ENCODE measurements at regions not wholly inside any gene's neighbourhood (a gene's known extent, or its start where the extent isn't known, plus 50 kb on each side); places are given as distances from the start of the nearest gene placed in this dataset.

DNA sequence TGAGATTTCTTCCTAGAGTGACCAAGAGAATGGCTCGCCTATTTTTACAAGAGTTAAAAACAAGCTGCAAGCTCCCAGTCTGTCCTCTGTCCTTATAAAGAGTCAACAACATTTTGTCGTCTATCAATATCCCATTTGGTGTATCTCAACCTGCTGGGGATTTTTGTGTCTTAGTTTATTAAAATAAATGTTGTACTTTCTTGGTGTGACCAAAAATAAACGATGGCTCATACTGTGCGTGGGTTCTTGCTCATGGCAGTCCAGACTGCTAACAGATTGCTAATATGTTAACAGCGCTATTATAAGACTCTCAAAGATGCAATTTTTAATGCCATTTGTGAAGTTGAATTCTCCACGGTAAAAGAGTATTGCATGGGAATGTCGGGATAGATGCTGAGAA lies 569.9 kb downstream of the GABRG2 start:
- no peak overlapping the region for H3K4me2 ChIP-seq
- WGBS (ENCODE audit: missing lambda C conversion rate) = 11% methylated on average over 7 of the region's 7 CpGs
- DNase-seq (ENCODE audit: low read depth in 1 of 2, low spot score in 1 of 2) (no peak), ATAC-seq (no peak), FAIRE-seq (no peak)
- POLR2A ChIA-PET = no interaction called here
- H3K9me3 ChIP-seq = no peaks in the 10 kb centered on the region; the same call in 2 of the 3 replicates
- TF ChIP-seq CEBPB (IDR thresholded peaks at IDR 0.05) = no peak
- TF ChIP-seq SMC3 (IDR thresholded peaks at IDR 0.05) = no peak
- TF ChIP-seq HEYL (CRISPR knock-in tag; IDR thresholded peaks at IDR 0.05) = no peak
- no peak for TF ChIP-seq SREBF2 (IDR thresholded peaks at IDR 0.05)
- TF ChIP-seq, protein P1, sequence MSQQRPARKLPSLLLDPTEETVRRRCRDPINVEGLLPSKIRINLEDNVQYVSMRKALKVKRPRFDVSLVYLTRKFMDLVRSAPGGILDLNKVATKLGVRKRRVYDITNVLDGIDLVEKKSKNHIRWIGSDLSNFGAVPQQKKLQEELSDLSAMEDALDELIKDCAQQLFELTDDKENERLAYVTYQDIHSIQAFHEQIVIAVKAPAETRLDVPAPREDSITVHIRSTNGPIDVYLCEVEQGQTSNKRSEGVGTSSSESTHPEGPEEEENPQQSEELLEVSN (IDR thresholded peaks at IDR 0.05; ENCODE audit: borderline replicate concordance, low read depth) = no peak
- TF ChIP-seq, protein P2, sequence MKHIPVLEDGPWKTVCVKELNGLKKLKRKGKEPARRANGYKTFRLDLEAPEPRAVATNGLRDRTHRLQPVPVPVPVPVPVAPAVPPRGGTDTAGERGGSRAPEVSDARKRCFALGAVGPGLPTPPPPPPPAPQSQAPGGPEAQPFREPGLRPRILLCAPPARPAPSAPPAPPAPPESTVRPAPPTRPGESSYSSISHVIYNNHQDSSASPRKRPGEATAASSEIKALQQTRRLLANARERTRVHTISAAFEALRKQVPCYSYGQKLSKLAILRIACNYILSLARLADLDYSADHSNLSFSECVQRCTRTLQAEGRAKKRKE (CRISPR knock-in tag; IDR thresholded peaks at IDR 0.05; ENCODE audit: low read depth) = no peak
- TF ChIP-seq NFE2L2 (conservative IDR thresholded peaks at IDR 0.05; ENCODE audit: low read length) = no peak
- TF ChIP-seq TFCP2L1 (CRISPR knock-in tag; IDR thresholded peaks at IDR 0.05) = no peak
- TF ChIP-seq HOXB13 (CRISPR knock-in tag; IDR thresholded peaks at IDR 0.05; ENCODE audit: low read depth) = no peak
- no peak for TF ChIP-seq RARB (CRISPR knock-in tag; IDR thresholded peaks at IDR 0.05)
- no peak for TF ChIP-seq HDAC2 (IDR thresholded peaks at IDR 0.05)
- no peak for TF ChIP-seq RNF2 (IDR thresholded peaks at IDR 0.05; ENCODE audit: borderline replicate concordance, low read depth)
- TF ChIP-seq HES2 (IDR thresholded peaks at IDR 0.05) = no peak
- no peak for TF ChIP-seq CHD4 (IDR thresholded peaks at IDR 0.05; ENCODE audit: borderline replicate concordance)
- CTCF ChIA-PET = no interaction called here
- H3K4me1 ChIP-seq = no peaks in the 10 kb centered on the region
- H3K4me3 ChIP-seq = no peak overlapping the region
- H3K27ac ChIP-seq = no peak overlapping the region

GRCh38 chr5:162638849-162639248 lies 571.3 kb downstream of the GABRG2 start:
- Histone ChIP-seq H3K4me1 (no peaks in the 10 kb centered on the region), H3K4me2 (no peak overlapping the region), H3K9me3 (no peaks in the 10 kb centered on the region; the same call in 2 of the 3 replicates), H3K4me3 (no peak overlapping the region), H3K27ac (no peak overlapping the region)
- ChIA-PET POLR2A (no interaction called here), CTCF (no interaction called here)
- WGBS (ENCODE audit: missing lambda C conversion rate) = 0% methylated on average over 1 of the region's 1 CpG
- FAIRE-seq (no peak), ATAC-seq (no peak), DNase-seq (ENCODE audit: low read depth in 1 of 2, low spot score in 1 of 2) (no peak)
- TF ChIP-seq HOXB5 (CRISPR knock-in tag; IDR thresholded peaks at IDR 0.05) (no peak), GATA3 (IDR thresholded peaks at IDR 0.05; ENCODE audit: borderline replicate concordance) (no peak), NFE2L2 (conservative IDR thresholded peaks at IDR 0.05; ENCODE audit: low read length) (no peak), HES2 (IDR thresholded peaks at IDR 0.05) (no peak), CBX2 (IDR thresholded peaks at IDR 0.05; ENCODE audit: borderline replicate concordance, low read depth) (no peak), EHF (CRISPR knock-in tag; IDR thresholded peaks at IDR 0.05) (no peak)

GRCh38 chr5:162641142-162641813 lies 573.7 kb downstream of the GABRG2 start:
- WGBS (ENCODE audit: missing lambda C conversion rate) = 2% methylated on average over 4 of the region's 4 CpGs
- no peak for FAIRE-seq
- Histone ChIP-seq H3K4me2 (no peak overlapping the region), H3K4me3 (no peak overlapping the region), H3K4me1 (no peaks in the 10 kb centered on the region), H3K9me3 (no peaks in the 10 kb centered on the region), H3K27ac (no peak overlapping the region)
- no peak for ATAC-seq
- no peak for DNase-seq (ENCODE audit: low read depth in 1 of 2, low spot score in 1 of 2)
- ChIA-PET POLR2A (no interaction called here), CTCF (no interaction called here)
- TF ChIP-seq POLR2AphosphoS2 (conservative IDR thresholded peaks at IDR 0.05; ENCODE audit: low read length) (no peak), EHF (CRISPR knock-in tag; IDR thresholded peaks at IDR 0.05) (no peak), TP53 (CRISPR knock-in tag; IDR thresholded peaks at IDR 0.05) (no peak), EP300 (IDR thresholded peaks at IDR 0.05) (no peak), CHD4 (IDR thresholded peaks at IDR 0.05; ENCODE audit: borderline replicate concordance) (no peak), REST (IDR thresholded peaks at IDR 0.05) (no peak), HMGXB4 (CRISPR knock-in tag; IDR thresholded peaks at IDR 0.05; ENCODE audit: borderline replicate concordance) (no peak), PHF8 (IDR thresholded peaks at IDR 0.05; ENCODE audit: borderline replicate concordance, low read depth) (no peak), JUN (IDR thresholded peaks at IDR 0.05) (no peak)
- TF ChIP-seq, protein P3, sequence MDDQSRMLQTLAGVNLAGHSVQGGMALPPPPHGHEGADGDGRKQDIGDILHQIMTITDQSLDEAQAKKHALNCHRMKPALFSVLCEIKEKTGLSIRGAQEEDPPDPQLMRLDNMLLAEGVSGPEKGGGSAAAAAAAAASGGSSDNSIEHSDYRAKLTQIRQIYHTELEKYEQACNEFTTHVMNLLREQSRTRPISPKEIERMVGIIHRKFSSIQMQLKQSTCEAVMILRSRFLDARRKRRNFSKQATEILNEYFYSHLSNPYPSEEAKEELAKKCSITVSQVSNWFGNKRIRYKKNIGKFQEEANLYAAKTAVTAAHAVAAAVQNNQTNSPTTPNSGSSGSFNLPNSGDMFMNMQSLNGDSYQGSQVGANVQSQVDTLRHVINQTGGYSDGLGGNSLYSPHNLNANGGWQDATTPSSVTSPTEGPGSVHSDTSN (IDR thresholded peaks at IDR 0.05) = no peak
